ENCODE measurements at regions not wholly inside any gene's neighbourhood (a gene's known extent, or its start where the extent isn't known, plus 50 kb on each side); places are given as distances from the start of the nearest gene placed in this dataset.
"Not testable (repeated sequence)": the region's sequence is repeated elsewhere in the genome, so short reads cannot be mapped to it uniquely, and the experiment has no call there.

- no peaks in the 10 kb centered on the region for H3K9me3 ChIP-seq
- WGBS, 2 donors, result 81 to 84% methylated on average over 4 to 6 of the region's 6 CpGs
- H3K4me1 ChIP-seq, result no peaks in the 10 kb centered on the region
- no peaks in the 10 kb centered on the region for H3K36me3 ChIP-seq (ENCODE audit: low read depth, missing control alignments)
- H3K4me3 ChIP-seq, result no peak overlapping the region
- H3K27me3 ChIP-seq, result no peaks in the 10 kb centered on the region
- intact Hi-C loops (cut with DNase I; ENCODE audit: low total_unique reads), result no loop called here
- DNase-seq, result no peak
- no peak overlapping the region for H3K27ac ChIP-seq
- no peak for TF ChIP-seq CTCF (IDR thresholded peaks at IDR 0.05)
- no peak for TF ChIP-seq POLR2A (IDR thresholded peaks at IDR 0.05)
Measured at GRCh38 chr22:22165936-22166710, 78.5 kb upstream of the VPREB1 start.

GRCh38 chr22:22164541-22165272 is 79.9 kb upstream of the VPREB1 start:
- Histone ChIP-seq H3K9me3 (no peaks in the 10 kb centered on the region), H3K4me3 (no peak overlapping the region), H3K27ac (no peak overlapping the region), H3K36me3 (ENCODE audit: low read depth, missing control alignments) (no peaks in the 10 kb centered on the region), H3K27me3 (no peaks in the 10 kb centered on the region), H3K4me1 (no peaks in the 10 kb centered on the region)
- WGBS, 2 donors, result 50 to 54% methylated on average over 3 of the region's 3 CpGs
- intact Hi-C loops (cut with DNase I; ENCODE audit: low total_unique reads), result no loop called here
- TF ChIP-seq POLR2A (IDR thresholded peaks at IDR 0.05) (no peak), CTCF (IDR thresholded peaks at IDR 0.05) (no peak)
- DNase-seq, result no peak

GRCh38 chr22:22161924-22162851 is 82.4 kb upstream of the VPREB1 start:
- Histone ChIP-seq H3K4me1 (no peaks in the 10 kb centered on the region), H3K4me3 (no peak overlapping the region), H3K27me3 (no peaks in the 10 kb centered on the region), H3K9me3 (no peaks in the 10 kb centered on the region), H3K36me3 (ENCODE audit: low read depth, missing control alignments) (no peaks in the 10 kb centered on the region), H3K27ac (no peak overlapping the region)
- 78 to 84% methylated on average over 9 of the region's 9 CpGs for WGBS, 2 donors
- TF ChIP-seq POLR2A (IDR thresholded peaks at IDR 0.05) (no peak), CTCF (IDR thresholded peaks at IDR 0.05) (no peak)
- DNase-seq, result no peak
- intact Hi-C loops (cut with DNase I; ENCODE audit: low total_unique reads), result no loop called here

- WGBS, 2 donors, result 60 to 71% methylated on average over 2 of the region's 2 CpGs
Measured at GRCh38 chr22:22160768-22161167, 83.8 kb upstream of the VPREB1 start.

GRCh38 chr22:22159384-22159783 is 85.2 kb upstream of the VPREB1 start:
- no peaks in the 10 kb centered on the region for H3K4me1 ChIP-seq
- H3K27ac ChIP-seq, result no peak overlapping the region
- no peak for DNase-seq
- WGBS, 2 donors, result 62 to 63% methylated on average over 1 of the region's 1 CpG
- H3K4me3 ChIP-seq, result no peak overlapping the region
- no peaks in the 10 kb centered on the region for H3K9me3 ChIP-seq
- no peaks in the 10 kb centered on the region for H3K27me3 ChIP-seq
- TF ChIP-seq CTCF (IDR thresholded peaks at IDR 0.05), result no peak
- no peak for TF ChIP-seq POLR2A (IDR thresholded peaks at IDR 0.05)
- no peaks in the 10 kb centered on the region for H3K36me3 ChIP-seq (ENCODE audit: low read depth, missing control alignments)
- intact Hi-C loops (cut with DNase I; ENCODE audit: low total_unique reads), result no loop called here

More at GRCh38 chr22:22160768-22161167, 83.8 kb upstream of the VPREB1 start:
- H3K27me3 ChIP-seq; DNase-seq; H3K9me3 ChIP-seq; H3K4me3 ChIP-seq; H3K36me3 ChIP-seq (ENCODE audit: low read depth, missing control alignments); intact Hi-C loops (cut with DNase I; ENCODE audit: low total_unique reads); H3K27ac ChIP-seq; H3K4me1 ChIP-seq: not testable (repeated sequence)

Data from testis (tissue), 2 donors.